DND-41 (cell line): ENCODE measurements at regions not wholly inside any gene's neighbourhood (a gene's known extent, or its start where the extent isn't known, plus 50 kb on each side); places are given as distances from the start of the nearest gene placed in this dataset.

Source experiments
- ATAC-seq: fragments of 200-7000 bp; cut with Tn5 transposase; 3 replicates; pipeline ENCODE4 v1.9.1; 2021; ENCODE audit warnings: low read depth; ENCODE audit not compliant: insufficient read depth
- DNase-seq: peaks from one replicate; pipeline ENCODE4 v3.0.0-alpha.2; 2020
- H2AFZ ChIP-seq: 2 replicates; pipeline ENCODE4 v1.6.0; 2012; ENCODE audit warnings: low read depth, low read length
- H3K27ac ChIP-seq: 2 replicates; pipeline ENCODE4 v1.5.1; 2012; ENCODE audit warnings: low read length, inconsistent platforms
- H3K27me3 ChIP-seq: fragments of 200-600 bp; sonication (generic); 2 replicates; pipeline ENCODE4 v1.6.0; 2012; ENCODE audit warnings: low read length, mild to moderate bottlenecking, inconsistent platforms; ENCODE audit not compliant: insufficient read depth, poor library complexity
- H3K36me3 ChIP-seq: 2 replicates; pipeline ENCODE4 v1.5.1; 2012; ENCODE audit warnings: low read length, inconsistent platforms; ENCODE audit not compliant: insufficient read depth
- H3K4me1 ChIP-seq: 2 replicates; pipeline ENCODE4 v1.5.1; 2012; ENCODE audit warnings: mild to moderate bottlenecking, low read length; ENCODE audit not compliant: insufficient read depth
- H3K4me2 ChIP-seq: 2 replicates; pipeline ENCODE4 v1.6.0; 2012; ENCODE audit warnings: mild to moderate bottlenecking, moderate library complexity, low read length, inconsistent platforms; ENCODE audit not compliant: insufficient read depth
- H3K4me3 ChIP-seq, 2 experiments: fragments of 200-600 bp in 1 of 2; shearing (Covaris generic) in 1 of 2; 2 replicates each; pipeline ENCODE4 v1.5.1; 2012 to 2016; ENCODE audit warnings: inconsistent platforms in 2 of 2, low read length in 2 of 2, mild to moderate bottlenecking in 2 of 2, low read depth in 1 of 2, moderate library complexity in 1 of 2
- H3K79me2 ChIP-seq: 2 replicates; pipeline ENCODE4 v1.6.0; 2012; ENCODE audit warnings: low read length, inconsistent platforms; ENCODE audit not compliant: insufficient read depth
- H3K9ac ChIP-seq: 2 replicates; pipeline ENCODE4 v1.6.0; 2012; ENCODE audit warnings: low read depth, mild to moderate bottlenecking, inconsistent platforms, low read length, moderate library complexity
- H3K9me3 ChIP-seq: 2 replicates; pipeline ENCODE4 v1.5.1; 2012; ENCODE audit warnings: low read length, moderate library complexity, mild to moderate bottlenecking, inconsistent platforms; ENCODE audit not compliant: insufficient read depth, severe bottlenecking
- H4K20me1 ChIP-seq: 2 replicates; pipeline ENCODE4 v1.6.0; 2012; ENCODE audit warnings: low read length; ENCODE audit not compliant: insufficient read depth
- EZH2 ChIP-seq: IDR thresholded peaks from 3 replicates; pipeline ENCODE4 v1.6.1; 2012; ENCODE audit warnings: borderline replicate concordance, low read depth, mild to moderate bottlenecking, moderate library complexity, low read length, inconsistent platforms; ENCODE audit not compliant: severe bottlenecking
- TF ChIP-seq, protein P1 (sequence below): IDR thresholded peaks from 2 replicates; pipeline ENCODE4 v1.5.1; 2012; ENCODE audit warnings: borderline replicate concordance, low read length, moderate library complexity, mild to moderate bottlenecking; ENCODE audit not compliant: poor library complexity, severe bottlenecking; ENCODE audit errors: extremely low read depth

DNA sequence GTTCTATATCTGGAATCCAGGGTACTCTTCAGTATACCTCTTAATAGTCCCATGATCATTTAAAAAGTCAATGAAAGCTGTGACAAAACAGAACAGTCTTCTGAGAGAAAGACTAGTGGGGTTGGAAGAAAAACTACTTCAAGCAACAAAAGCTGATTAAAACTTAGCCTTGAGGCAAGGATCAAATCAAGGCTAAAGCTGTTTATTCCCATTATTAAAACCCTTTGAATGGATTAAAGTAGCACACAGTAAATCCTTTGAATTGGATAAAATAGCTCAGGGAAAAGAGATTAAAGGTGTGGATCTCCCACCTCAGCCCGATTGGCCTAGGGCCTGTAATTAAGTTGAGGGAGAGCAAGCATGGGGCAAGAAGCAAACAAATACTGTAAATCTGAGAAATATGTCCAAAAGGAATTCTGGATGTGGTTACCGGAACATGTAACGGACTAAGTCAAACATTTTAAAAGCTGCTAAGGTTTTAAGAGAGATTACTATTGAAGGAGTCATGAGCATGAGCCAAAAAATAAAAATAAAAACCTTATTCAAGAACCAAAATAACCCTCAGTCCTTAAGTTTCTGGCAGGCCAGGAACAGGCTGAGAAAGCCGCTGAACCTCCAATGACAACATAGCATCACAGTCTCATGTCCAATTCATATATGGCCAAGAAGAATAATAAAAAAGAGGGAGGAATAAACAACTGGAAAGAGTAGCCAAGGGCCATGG is 257.3 kb upstream of the NEIL3 start:
- H3K79me2 ChIP-seq = peaks cover 53% of the 10 kb centered on the region
- H3K27ac ChIP-seq = no peak overlapping the region
- TF ChIP-seq, protein P1, sequence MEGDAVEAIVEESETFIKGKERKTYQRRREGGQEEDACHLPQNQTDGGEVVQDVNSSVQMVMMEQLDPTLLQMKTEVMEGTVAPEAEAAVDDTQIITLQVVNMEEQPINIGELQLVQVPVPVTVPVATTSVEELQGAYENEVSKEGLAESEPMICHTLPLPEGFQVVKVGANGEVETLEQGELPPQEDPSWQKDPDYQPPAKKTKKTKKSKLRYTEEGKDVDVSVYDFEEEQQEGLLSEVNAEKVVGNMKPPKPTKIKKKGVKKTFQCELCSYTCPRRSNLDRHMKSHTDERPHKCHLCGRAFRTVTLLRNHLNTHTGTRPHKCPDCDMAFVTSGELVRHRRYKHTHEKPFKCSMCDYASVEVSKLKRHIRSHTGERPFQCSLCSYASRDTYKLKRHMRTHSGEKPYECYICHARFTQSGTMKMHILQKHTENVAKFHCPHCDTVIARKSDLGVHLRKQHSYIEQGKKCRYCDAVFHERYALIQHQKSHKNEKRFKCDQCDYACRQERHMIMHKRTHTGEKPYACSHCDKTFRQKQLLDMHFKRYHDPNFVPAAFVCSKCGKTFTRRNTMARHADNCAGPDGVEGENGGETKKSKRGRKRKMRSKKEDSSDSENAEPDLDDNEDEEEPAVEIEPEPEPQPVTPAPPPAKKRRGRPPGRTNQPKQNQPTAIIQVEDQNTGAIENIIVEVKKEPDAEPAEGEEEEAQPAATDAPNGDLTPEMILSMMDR = no peak
- no peak for TF ChIP-seq EZH2
- no peaks in the 10 kb centered on the region for H3K4me1 ChIP-seq
- no peaks in the 10 kb centered on the region for H3K9me3 ChIP-seq
- no peaks in the 10 kb centered on the region for H3K27me3 ChIP-seq
- no peak overlapping the region for H3K4me2 ChIP-seq
- peaks cover 23% of the 10 kb centered on the region; the same call in 1 of the 2 replicates for H3K36me3 ChIP-seq
- H3K9ac ChIP-seq = no peak overlapping the region
- no peak overlapping the region for H3K4me3 ChIP-seq
- ATAC-seq = no peak
- no peak for DNase-seq
- peaks cover 14% of the 10 kb centered on the region; the same call in 1 of the 2 replicates for H4K20me1 ChIP-seq
- no peak overlapping the region for H2AFZ ChIP-seq

- DNase-seq (no peak), ATAC-seq (no peak)
- Histone ChIP-seq H3K4me2 (no peak overlapping the region), H3K4me3 (no peak overlapping the region), H3K27me3 (no peaks in the 10 kb centered on the region), H3K9me3 (no peaks in the 10 kb centered on the region), H3K36me3 (peaks cover 40% of the 10 kb centered on the region; the same call in 1 of the 2 replicates), H3K27ac (no peak overlapping the region), H2AFZ (no peak overlapping the region), H3K9ac (no peak overlapping the region), H3K79me2 (peaks cover 60% of the 10 kb centered on the region), H4K20me1 (peaks cover 8% of the 10 kb centered on the region; the same call in 1 of the 2 replicates), H3K4me1 (no peaks in the 10 kb centered on the region)
- TF ChIP-seq, protein P1 = no peak
- no peak for TF ChIP-seq EZH2
These were observed 252.5 kb upstream of the NEIL3 start for GRCh38 chr4:177057186-177057585.

- no peak overlapping the region for H2AFZ ChIP-seq
- no peaks in the 10 kb centered on the region for H3K4me1 ChIP-seq
- ATAC-seq (no peak), DNase-seq (no peak)
- TF ChIP-seq, protein P1 = no peak
- no peak for TF ChIP-seq EZH2
- H3K79me2 ChIP-seq = peaks cover 70% of the 10 kb centered on the region
- no peak overlapping the region for H3K4me2 ChIP-seq
- H3K4me3 ChIP-seq = no peak overlapping the region
- no peaks in the 10 kb centered on the region for H3K9me3 ChIP-seq
- peaks cover 25% of the 10 kb centered on the region; the same call in 1 of the 2 replicates for H3K36me3 ChIP-seq
- H3K9ac ChIP-seq = no peak overlapping the region
- H4K20me1 ChIP-seq = peaks cover 7% of the 10 kb centered on the region; the same call in 1 of the 2 replicates
- H3K27ac ChIP-seq = no peak overlapping the region
- H3K27me3 ChIP-seq = no peaks in the 10 kb centered on the region
These were observed 245.6 kb upstream of the NEIL3 start for GRCh38 chr4:177064116-177064515.
